Globus pallidus (tissue), 1 donor: ENCODE measurements at regions not wholly inside any gene's neighbourhood (a gene's known extent, or its start where the extent isn't known, plus 50 kb on each side); places are given as distances from the start of the nearest gene placed in this dataset.
"Not testable (repeated sequence)": the region's sequence is repeated elsewhere in the genome, so short reads cannot be mapped to it uniquely, and the experiment has no call there.

ENCODE experiments used
- DNase-seq: peaks from one replicate; pipeline ENCODE4 v3.0.0-alpha.2; 2015; ENCODE audit warnings: low spot score

DNA sequence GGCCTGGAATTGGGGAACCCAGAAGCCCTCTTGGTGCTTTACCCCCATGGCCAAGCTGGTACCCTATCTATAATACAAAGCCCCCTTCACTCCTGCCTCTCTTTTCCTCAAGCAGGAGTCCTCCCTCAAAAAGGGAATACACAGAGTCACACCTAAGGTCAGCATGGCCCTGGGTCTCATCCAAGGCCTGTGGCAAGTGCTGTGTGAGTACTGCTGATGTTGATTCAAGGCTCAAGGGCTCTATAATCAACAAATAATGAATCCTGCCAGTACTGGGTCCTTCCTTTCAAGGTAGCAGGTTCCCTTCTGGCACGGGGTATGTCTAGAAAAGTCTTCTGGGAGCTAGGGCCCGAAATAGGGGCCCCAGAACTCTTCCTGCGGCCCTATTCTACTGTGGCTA lies 187.3 kb downstream of the CYB561 start:
- no peak for DNase-seq

DNA sequence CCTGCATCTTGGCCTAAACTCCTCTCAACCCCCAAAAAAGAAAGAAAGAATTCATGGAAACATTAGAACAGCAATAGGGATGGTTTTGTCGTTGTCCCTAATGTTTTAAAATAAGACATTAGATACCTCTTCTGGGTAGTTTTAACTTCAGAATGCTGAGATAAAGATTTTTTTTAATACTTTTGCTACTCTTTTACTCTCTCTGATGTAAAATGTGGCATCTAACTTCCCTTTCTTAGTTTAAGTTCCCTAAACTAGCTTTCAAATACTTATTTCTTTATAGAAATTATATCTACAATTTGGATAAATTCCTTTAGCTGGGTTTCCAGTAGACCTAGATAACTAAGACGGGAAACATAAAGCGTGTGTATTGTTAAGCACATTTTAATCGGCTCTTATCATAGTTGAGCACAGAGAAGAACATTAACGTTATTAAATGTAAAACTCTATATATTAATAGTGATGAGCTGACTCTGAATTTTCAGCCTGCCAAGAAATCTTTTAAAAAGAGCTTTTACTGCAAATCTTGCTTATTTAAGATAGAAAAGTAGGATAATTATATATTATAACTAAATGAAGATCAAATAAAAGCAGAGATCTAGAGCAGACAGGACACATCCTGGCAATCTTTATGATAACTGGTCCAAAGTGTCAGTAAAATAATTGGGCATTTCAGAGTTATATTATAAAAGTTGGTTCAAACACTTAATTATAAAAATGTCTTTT lies 183.2 kb downstream of the CYB561 start:
- DNase-seq: no peak

DNA sequence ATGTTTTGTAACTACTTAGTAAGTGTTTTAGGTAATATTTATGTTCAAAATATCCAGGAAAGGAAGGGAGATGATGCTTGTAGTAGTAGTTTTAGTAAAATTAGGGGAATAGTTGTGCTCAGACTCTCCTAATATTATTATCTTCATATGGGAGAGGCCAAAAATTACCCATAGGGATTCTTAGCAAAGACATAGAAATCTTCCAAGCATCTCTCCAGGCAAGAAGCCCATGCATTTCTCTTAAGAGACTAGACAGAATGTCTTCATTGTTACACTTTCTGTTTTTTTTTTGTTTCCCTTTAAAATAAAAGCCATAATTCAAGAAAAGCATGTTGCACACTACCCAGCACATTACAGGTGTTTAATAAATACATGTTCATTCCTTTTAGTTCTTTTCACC lies 180.6 kb downstream of the CYB561 start:
- no peak for DNase-seq

DNA sequence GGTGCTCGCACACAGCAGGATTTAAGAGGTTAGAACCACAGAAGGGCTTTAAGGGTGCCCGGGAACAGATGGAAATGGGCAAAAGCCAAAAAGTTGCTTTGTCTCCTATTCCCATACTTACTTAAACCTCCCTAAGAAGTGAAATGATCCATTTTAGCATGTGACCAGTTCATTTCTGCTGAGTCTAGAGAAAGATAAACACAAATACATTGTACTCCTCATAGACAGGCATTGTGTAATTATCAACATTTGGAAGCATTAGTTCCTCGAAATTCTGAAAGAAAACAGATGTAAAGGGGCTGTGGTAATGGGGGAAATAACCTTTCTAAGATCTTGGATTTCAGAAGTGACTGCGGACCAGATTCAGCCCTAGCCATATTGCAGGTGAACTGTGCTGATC lies 178.3 kb downstream of the CYB561 start:
- no peak for DNase-seq

GRCh38 chr17:63268827-63269226 lies 177.3 kb downstream of the CYB561 start:
- DNase-seq: no peak

DNA sequence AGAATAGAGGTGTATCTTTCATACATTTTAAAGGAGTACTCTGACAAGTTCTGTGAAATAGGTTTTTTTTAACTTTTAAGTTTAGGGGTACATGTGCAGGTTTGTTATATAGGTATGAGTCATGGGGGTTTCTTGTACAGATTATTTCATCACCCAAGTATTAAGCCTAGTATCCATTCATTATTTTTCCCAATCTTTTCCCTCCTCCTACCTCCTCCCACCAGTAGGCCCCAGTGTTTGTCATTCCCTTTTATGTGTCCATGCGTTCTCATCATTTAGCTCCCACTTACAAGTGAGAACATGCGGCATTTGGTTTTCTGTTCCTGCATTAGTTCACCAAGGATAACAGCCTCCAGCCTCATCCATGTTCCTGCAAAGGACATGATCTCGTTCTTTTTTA lies 175.5 kb downstream of the CYB561 start:
- DNase-seq: no peak

DNA sequence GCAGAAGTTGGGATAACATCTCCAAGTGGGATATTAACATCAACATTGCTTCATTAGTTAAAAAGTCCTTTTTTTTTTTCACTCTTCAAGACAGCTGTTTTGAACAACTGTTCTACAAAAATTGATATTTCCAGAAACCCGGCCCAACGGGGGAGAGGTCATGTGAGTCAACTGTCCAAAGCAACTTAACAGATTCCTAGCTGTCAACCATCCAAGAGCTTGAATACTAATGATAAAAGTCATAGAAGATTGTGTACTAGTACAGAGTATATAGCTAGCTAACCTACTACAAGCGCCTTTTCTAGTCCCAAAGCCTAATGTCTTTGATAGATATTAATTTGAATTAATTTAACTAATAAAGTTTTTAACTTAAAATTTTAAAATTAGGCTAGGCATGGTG lies 172.0 kb downstream of the CYB561 start:
- DNase-seq: no peak

DNA sequence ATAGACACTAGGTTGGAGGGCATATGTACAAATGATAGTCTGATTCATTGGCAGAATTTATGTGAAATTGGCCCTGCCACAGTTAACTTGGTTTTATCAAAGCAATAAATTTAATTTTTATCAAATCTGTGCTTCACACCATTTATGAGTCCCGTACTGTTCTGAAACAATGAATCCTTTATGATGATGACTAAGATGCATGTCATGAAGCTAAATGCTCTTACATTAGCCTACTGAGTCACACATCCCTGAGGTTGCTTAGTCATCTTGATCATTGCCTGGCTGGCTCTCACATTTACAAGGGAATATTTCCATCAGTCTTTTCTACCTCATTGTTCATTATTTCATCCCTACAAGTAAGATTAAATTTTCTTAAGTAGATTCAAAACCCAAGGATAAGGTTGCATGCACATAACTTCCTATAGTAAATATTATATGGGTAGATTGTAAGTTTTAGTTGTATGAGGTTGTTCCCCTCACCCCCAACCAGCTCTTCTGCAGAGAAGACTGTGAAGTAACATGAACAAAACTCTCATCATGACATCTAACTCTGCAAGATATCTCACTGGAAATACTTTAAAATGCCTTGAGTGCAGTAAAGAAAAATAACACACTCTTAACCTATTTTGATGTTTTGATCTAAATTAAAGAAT lies 170.7 kb downstream of the CYB561 start:
- peak; percentile 5 for DNase-seq

DNA sequence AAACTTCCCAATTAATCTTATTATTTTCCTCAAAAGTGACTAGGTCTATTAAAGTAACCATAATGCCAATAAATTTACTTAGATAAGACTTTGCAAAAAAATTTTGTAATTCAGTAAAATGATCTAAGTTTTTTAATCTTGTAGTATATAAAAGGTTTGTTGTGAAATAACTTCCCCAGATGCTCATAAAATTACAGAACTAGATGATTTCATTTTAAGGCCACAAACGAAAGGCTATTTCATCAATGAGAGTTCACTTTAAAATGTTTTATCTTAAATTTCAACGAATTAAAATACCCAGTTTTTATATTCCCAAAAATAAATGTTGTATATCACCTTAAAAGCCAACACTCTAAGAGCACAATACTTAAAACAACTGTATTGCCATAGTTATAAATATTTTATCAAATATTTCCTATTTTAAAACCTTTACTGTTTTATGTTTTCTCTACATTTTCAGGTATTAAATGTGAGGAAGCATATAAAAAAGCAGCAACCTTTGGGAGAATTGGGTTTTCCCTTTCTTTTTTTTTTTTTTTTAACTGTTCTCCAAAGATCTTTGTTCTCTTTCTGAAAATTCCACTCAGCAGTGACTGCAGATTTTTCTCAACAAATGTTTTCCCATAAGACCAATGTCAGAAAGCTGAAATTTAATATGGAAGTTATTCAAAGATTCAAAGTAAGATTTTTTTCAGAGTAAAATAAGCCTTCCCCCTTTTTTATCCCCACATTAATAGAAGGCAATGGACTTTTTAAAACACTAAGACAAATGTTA lies 169.9 kb downstream of the CYB561 start:
- no peak for DNase-seq

GRCh38 chr17:63276821-63277220 lies 169.3 kb downstream of the CYB561 start:
- no peak for DNase-seq

- no peak for DNase-seq
These were observed 168.5 kb downstream of the CYB561 start for GRCh38 chr17:63277629-63278028.

GRCh38 chr17:63278728-63279442 lies 167.2 kb downstream of the CYB561 start:
- DNase-seq: no peak

DNA sequence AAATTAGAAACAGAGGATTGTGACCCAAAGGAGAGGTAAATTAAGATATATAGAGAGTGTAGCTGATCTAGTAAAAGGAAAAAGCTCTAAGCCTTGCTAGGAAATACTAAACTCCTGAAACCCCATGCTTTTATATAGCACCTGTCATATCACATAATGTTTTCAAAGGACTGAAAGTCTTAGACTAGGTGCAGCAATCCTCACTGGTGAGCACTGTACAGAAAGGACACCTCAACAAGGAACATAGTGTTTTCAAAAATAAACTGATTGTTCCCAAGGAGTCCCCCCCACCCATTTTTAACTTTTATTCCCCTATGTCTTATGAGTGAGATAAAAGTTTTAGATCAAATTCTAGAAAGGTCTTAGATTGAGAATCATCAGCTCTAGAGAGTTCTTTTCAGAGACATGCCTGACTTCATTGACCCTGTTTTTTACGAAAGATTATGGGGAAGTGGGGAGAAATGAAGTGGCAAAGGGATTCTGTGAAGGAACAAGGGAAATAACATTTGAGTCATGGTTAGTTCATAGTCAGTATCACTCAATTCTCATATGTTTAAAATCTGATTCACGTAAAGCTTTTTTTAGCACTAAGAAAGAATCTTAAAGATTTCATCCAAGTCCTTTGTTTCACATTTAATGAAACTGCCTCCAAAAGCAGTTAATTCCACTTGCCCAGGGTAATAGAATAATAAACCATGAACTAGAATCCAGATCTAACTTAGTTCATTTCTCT lies 166.4 kb downstream of the CYB561 start:
- DNase-seq: no peak

DNA sequence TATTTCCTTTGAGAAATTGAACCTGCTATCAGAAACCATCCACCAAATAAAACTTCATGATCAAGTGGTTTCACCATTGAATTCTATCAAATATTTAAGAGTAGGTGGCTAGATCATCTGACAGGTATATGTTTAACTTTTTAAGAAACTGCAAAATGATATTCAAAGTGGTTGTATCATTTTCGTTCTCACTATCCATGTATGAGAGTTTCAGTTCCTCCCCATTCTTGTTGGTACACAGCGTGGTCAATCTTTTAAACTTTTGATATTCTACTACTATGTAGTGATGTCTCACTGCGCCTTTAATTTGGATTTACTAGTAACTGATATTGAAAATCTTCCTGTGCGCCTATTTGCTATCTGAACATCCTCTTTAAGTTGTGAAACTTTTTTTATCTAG lies 163.7 kb downstream of the CYB561 start:
- no peak for DNase-seq

GRCh38 chr17:63285551-63285950 lies 160.6 kb downstream of the CYB561 start:
- DNase-seq: no peak

GRCh38 chr17:63286254-63286653 lies 159.9 kb downstream of the CYB561 start:
- DNase-seq: no peak

- not testable (repeated sequence) for DNase-seq
These were observed 159.1 kb downstream of the CYB561 start for GRCh38 chr17:63287006-63287405.

DNA sequence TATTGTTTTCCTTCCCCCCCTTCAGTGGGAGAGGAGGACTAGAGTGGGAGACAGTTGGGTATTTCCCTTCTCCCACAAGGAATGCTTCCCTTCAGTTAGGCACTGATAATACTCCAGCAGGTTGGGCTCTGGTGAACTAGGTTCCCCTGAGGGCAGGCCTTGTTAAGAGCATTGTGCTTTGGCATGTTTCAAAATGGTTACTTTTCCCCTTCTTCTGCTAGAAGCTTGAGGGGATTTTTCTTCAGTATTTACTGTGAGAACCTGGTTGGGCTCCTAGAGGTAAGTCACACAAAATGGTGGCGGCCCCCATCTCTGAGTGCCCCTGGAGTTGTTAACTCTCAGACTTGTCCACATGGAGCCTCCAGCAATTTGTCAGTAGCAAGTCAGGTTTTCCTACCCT lies 156.2 kb downstream of the CYB561 start:
- no peak for DNase-seq

DNA sequence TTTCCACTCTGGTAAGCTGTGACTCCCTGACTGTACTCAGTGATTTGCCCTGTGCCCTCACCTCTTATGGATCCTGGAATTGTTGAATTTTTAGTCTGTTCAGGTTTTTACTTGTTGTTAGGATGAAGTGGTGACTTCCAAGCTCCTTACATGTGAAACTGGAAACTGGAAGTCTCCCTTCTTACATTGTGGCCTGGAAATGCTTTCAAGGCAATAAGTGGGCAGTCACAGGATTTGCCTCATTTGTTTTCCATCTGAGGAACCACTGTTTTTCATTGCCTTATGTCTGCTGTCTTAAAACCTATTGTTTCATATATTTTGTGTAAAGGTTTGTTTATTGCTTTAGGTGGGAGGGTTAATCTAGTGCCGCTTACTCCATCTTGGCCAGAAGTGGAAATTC lies 155.8 kb downstream of the CYB561 start:
- no peak for DNase-seq

DNA sequence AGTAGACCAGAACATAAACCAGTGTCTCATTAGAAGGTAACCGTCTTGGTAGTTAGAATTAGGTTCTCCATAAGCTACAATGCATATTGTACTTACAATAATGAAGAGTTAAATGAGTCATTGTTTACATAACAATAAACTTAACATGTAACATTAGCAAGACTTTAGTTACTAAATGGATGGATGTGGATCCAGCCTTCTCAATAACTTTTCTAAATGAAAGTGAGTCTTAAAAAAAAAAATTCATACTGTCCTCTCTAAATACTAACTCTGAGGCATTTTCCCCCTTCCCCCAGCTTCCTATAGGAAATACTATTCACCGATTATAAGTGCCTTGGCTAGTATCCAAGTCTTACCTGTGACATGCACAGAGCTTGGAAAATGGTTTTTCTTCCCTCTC lies 155.3 kb downstream of the CYB561 start:
- no peak for DNase-seq

DNA sequence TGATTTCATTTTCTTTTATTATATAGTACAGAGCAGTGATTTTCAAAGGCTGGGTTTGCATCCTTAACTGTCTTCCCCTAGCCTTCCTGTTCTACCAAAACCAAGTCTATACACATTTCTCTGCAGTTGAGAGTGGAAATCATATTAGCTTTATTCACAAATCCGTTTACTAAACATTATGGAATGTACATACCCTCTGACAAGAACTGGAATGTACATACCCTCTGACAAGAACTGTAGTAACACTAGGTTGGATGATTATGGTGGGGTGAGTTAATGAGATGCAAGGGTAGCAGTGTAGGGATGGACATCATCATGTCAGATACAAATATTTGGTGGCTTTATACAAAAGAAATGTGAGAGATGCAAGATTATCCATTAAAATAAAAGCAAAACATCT lies 154.8 kb downstream of the CYB561 start:
- DNase-seq: no peak

DNA sequence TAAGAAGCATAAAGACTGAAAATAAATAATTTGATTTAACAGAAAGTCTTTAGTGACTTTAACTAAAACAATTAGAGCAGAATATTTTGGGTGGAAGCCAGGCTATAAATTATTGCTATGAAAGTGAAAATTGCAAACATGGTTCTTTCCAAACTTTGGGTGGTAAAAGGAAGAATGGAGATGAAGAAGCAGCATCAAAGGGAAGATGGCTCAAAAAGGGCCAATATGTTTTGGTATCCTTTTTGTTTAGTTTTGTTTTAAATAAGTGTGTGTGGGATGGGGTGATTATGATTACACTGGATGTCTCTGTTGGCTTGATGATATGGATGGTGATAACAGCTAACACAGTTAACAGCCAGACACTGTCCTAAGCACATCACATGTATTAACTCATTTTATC lies 153.7 kb downstream of the CYB561 start:
- DNase-seq: no peak
